ENCODE measurements at regions not wholly inside any gene's neighbourhood (a gene's known extent, or its start where the extent isn't known, plus 50 kb on each side); places are given as distances from the start of the nearest gene placed in this dataset.
"Not testable (repeated sequence)": the region's sequence is repeated elsewhere in the genome, so short reads cannot be mapped to it uniquely, and the experiment has no call there.

- CTCF ChIA-PET; H3K4me1 ChIP-seq (ENCODE audit: control insufficient read depth in 1 of 2, extremely low read depth in 1 of 2, insufficient read depth in 2 of 2, low read length in 2 of 2); H3K4me3 Mint-ChIP-seq; H3K36me3 ChIP-seq (ENCODE audit: control insufficient read depth in 2 of 2, extremely low read depth in 1 of 2, insufficient read depth in 1 of 2, low read length in 1 of 2); H3K27ac Mint-ChIP-seq; H3K27me3 ChIP-seq (replicated peaks in 1 of 2; ENCODE audit: control insufficient read depth in 2 of 2, extremely low read depth in 1 of 2, insufficient read depth in 2 of 2, low read length in 1 of 2); H3K4me1 Mint-ChIP-seq; ATAC-seq (replicated peaks in 1 of 4); H3K36me3 Mint-ChIP-seq; POLR2A ChIA-PET; DNase-seq; H3K4me3 ChIP-seq (ENCODE audit: control insufficient read depth in 1 of 2, extremely low read depth in 1 of 2, low read length in 1 of 2); H3K27ac ChIP-seq (ENCODE audit: low read length); H3K9me3 ChIP-seq; H3K27me3 Mint-ChIP-seq: not testable (repeated sequence)
- WGBS (ENCODE audit: insufficient coverage) = no CpG with 5 or more reads among the region's 4 CpGs
- peaks cover 8 to 32% (median 21%) of the 10 kb centered on the region in 3 donors for H3K9me3 Mint-ChIP-seq
Measured at GRCh38 chr3:75840160-75840559, 54.8 kb upstream of the ZNF717 start.

GRCh38 chr3:75850301-75851008 lies 65.1 kb upstream of the ZNF717 start:
- H3K9me3 ChIP-seq; H3K4me3 ChIP-seq (ENCODE audit: control insufficient read depth in 1 of 2, extremely low read depth in 1 of 2, low read length in 1 of 2); H3K4me3 Mint-ChIP-seq; H3K27ac ChIP-seq (ENCODE audit: low read length); H3K4me1 ChIP-seq (ENCODE audit: control insufficient read depth in 1 of 2, extremely low read depth in 1 of 2, insufficient read depth in 2 of 2, low read length in 2 of 2); CTCF ChIA-PET; H3K27me3 ChIP-seq (replicated peaks in 1 of 2; ENCODE audit: control insufficient read depth in 2 of 2, extremely low read depth in 1 of 2, insufficient read depth in 2 of 2, low read length in 1 of 2); H3K27ac Mint-ChIP-seq; ATAC-seq (replicated peaks in 1 of 4); POLR2A ChIA-PET; DNase-seq; H3K4me1 Mint-ChIP-seq; H3K36me3 Mint-ChIP-seq; H3K27me3 Mint-ChIP-seq; H3K36me3 ChIP-seq (ENCODE audit: control insufficient read depth in 2 of 2, extremely low read depth in 1 of 2, insufficient read depth in 1 of 2, low read length in 1 of 2): not testable (repeated sequence)
- peaks cover 7 to 25% (median 9%) of the 10 kb centered on the region in 3 donors for H3K9me3 Mint-ChIP-seq
- WGBS (ENCODE audit: insufficient coverage) = 62% methylated on average over 9 of the region's 22 CpGs

GRCh38 chr3:75863130-75863529 lies 77.8 kb upstream of the ZNF717 start:
- CTCF ChIA-PET = no interaction called here
- H3K27ac ChIP-seq (ENCODE audit: low read length) = no peak overlapping the region
- Mint-ChIP-seq H3K27me3 (no peaks in the 10 kb centered on the region), H3K4me3 (no peak overlapping the region), H3K9me3 (peaks cover 14 to 25% (median 23%) of the 10 kb centered on the region in 3 donors), H3K27ac (no peak overlapping the region), H3K4me1 (no peaks in the 10 kb centered on the region), H3K36me3 (no peaks in the 10 kb centered on the region)
- 100% methylated on average over 1 of the region's 1 CpG for WGBS (ENCODE audit: insufficient coverage)
- DNase-seq (no peak), ATAC-seq (replicated peaks in 1 of 4) (no peak)
- no peaks in the 10 kb centered on the region for H3K27me3 ChIP-seq (replicated peaks in 1 of 2; ENCODE audit: control insufficient read depth in 2 of 2, extremely low read depth in 1 of 2, insufficient read depth in 2 of 2, low read length in 1 of 2)
- no peaks in the 10 kb centered on the region for H3K4me1 ChIP-seq (ENCODE audit: control insufficient read depth in 1 of 2, extremely low read depth in 1 of 2, insufficient read depth in 2 of 2, low read length in 2 of 2)
- POLR2A ChIA-PET = no interaction called here
- H3K9me3 ChIP-seq = no peaks in the 10 kb centered on the region
- no peaks in the 10 kb centered on the region for H3K36me3 ChIP-seq (ENCODE audit: control insufficient read depth in 2 of 2, extremely low read depth in 1 of 2, insufficient read depth in 1 of 2, low read length in 1 of 2)
- no peak overlapping the region for H3K4me3 ChIP-seq (ENCODE audit: control insufficient read depth in 1 of 2, extremely low read depth in 1 of 2, low read length in 1 of 2)

- no peak for ATAC-seq (replicated peaks in 1 of 4)
- ChIA-PET CTCF (no interaction called here), POLR2A (no interaction called here)
- H3K9me3 Mint-ChIP-seq = peaks cover 8 to 22% (median 17%) of the 10 kb centered on the region in 3 donors
- Histone ChIP-seq H3K4me3 (ENCODE audit: control insufficient read depth in 1 of 2, extremely low read depth in 1 of 2, low read length in 1 of 2) (no peak overlapping the region), H3K4me1 (ENCODE audit: control insufficient read depth in 1 of 2, extremely low read depth in 1 of 2, insufficient read depth in 2 of 2, low read length in 2 of 2) (no peaks in the 10 kb centered on the region), H3K36me3 (ENCODE audit: control insufficient read depth in 2 of 2, extremely low read depth in 1 of 2, insufficient read depth in 1 of 2, low read length in 1 of 2) (no peaks in the 10 kb centered on the region), H3K9me3 (no peaks in the 10 kb centered on the region), H3K27me3 (replicated peaks in 1 of 2; ENCODE audit: control insufficient read depth in 2 of 2, extremely low read depth in 1 of 2, insufficient read depth in 2 of 2, low read length in 1 of 2) (no peaks in the 10 kb centered on the region), H3K27ac (ENCODE audit: low read length) (no peak overlapping the region)
- no CpG with 5 or more reads among the region's 2 CpGs for WGBS (ENCODE audit: insufficient coverage)
- no peaks in the 10 kb centered on the region for H3K27me3 Mint-ChIP-seq
- H3K36me3 Mint-ChIP-seq = no peaks in the 10 kb centered on the region
- H3K27ac Mint-ChIP-seq = no peak overlapping the region
- H3K4me3 Mint-ChIP-seq = no peak overlapping the region
- no peaks in the 10 kb centered on the region for H3K4me1 Mint-ChIP-seq
- DNase-seq = no peak
Measured at GRCh38 chr3:75863878-75864277, 78.5 kb upstream of the ZNF717 start.

- 70% methylated on average over 5 of the region's 5 CpGs for WGBS (ENCODE audit: insufficient coverage)
- CTCF ChIA-PET; ATAC-seq (replicated peaks in 1 of 4); H3K4me3 ChIP-seq (ENCODE audit: control insufficient read depth in 1 of 2, extremely low read depth in 1 of 2, low read length in 1 of 2); H3K27me3 Mint-ChIP-seq; H3K27me3 ChIP-seq (replicated peaks in 1 of 2; ENCODE audit: control insufficient read depth in 2 of 2, extremely low read depth in 1 of 2, insufficient read depth in 2 of 2, low read length in 1 of 2); DNase-seq; H3K9me3 ChIP-seq; H3K27ac ChIP-seq (ENCODE audit: low read length); H3K4me1 ChIP-seq (ENCODE audit: control insufficient read depth in 1 of 2, extremely low read depth in 1 of 2, insufficient read depth in 2 of 2, low read length in 2 of 2); H3K4me1 Mint-ChIP-seq; H3K36me3 ChIP-seq (ENCODE audit: control insufficient read depth in 2 of 2, extremely low read depth in 1 of 2, insufficient read depth in 1 of 2, low read length in 1 of 2); H3K4me3 Mint-ChIP-seq; POLR2A ChIA-PET; H3K27ac Mint-ChIP-seq; H3K36me3 Mint-ChIP-seq: not testable (repeated sequence)
- H3K9me3 Mint-ChIP-seq = peaks cover 9 to 32% (median 24%) of the 10 kb centered on the region in 3 donors
Measured at GRCh38 chr3:75883719-75884118, 98.4 kb upstream of the ZNF717 start.

- peaks cover 12 to 29% (median 27%) of the 10 kb centered on the region in 3 donors for H3K9me3 Mint-ChIP-seq
- no CpG with 5 or more reads among the region's 2 CpGs for WGBS (ENCODE audit: insufficient coverage)
- no peak for ATAC-seq (replicated peaks in 1 of 4)
- H3K36me3 Mint-ChIP-seq = no peaks in the 10 kb centered on the region
- ChIA-PET CTCF (no interaction called here), POLR2A (no interaction called here)
- no peaks in the 10 kb centered on the region for H3K27me3 ChIP-seq (replicated peaks in 1 of 2; ENCODE audit: control insufficient read depth in 2 of 2, extremely low read depth in 1 of 2, insufficient read depth in 2 of 2, low read length in 1 of 2)
- H3K27ac ChIP-seq (ENCODE audit: low read length) = no peak overlapping the region
- no peaks in the 10 kb centered on the region for H3K4me1 Mint-ChIP-seq
- H3K36me3 ChIP-seq (ENCODE audit: control insufficient read depth in 2 of 2, extremely low read depth in 1 of 2, insufficient read depth in 1 of 2, low read length in 1 of 2) = no peaks in the 10 kb centered on the region
- no peak overlapping the region for H3K4me3 ChIP-seq (ENCODE audit: control insufficient read depth in 1 of 2, extremely low read depth in 1 of 2, low read length in 1 of 2)
- no peak for DNase-seq
- no peaks in the 10 kb centered on the region for H3K9me3 ChIP-seq
- no peaks in the 10 kb centered on the region for H3K4me1 ChIP-seq (ENCODE audit: control insufficient read depth in 1 of 2, extremely low read depth in 1 of 2, insufficient read depth in 2 of 2, low read length in 2 of 2)
- no peaks in the 10 kb centered on the region for H3K27me3 Mint-ChIP-seq
- H3K4me3 Mint-ChIP-seq = no peak overlapping the region
- H3K27ac Mint-ChIP-seq = no peak overlapping the region
Measured at GRCh38 chr3:75886971-75887526, 101.7 kb upstream of the ZNF717 start.

GRCh38 chr3:75894234-75894633 lies 108.9 kb upstream of the ZNF717 start:
- Mint-ChIP-seq H3K36me3 (no peaks in the 10 kb centered on the region), H3K27ac (no peak overlapping the region), H3K4me1 (no peaks in the 10 kb centered on the region), H3K4me3 (no peak overlapping the region), H3K27me3 (no peaks in the 10 kb centered on the region), H3K9me3 (peaks cover 5 to 15% (median 10%) of the 10 kb centered on the region in 3 donors)
- Histone ChIP-seq H3K9me3 (no peaks in the 10 kb centered on the region), H3K36me3 (ENCODE audit: control insufficient read depth in 2 of 2, extremely low read depth in 1 of 2, insufficient read depth in 1 of 2, low read length in 1 of 2) (no peaks in the 10 kb centered on the region), H3K27me3 (replicated peaks in 1 of 2; ENCODE audit: control insufficient read depth in 2 of 2, extremely low read depth in 1 of 2, insufficient read depth in 2 of 2, low read length in 1 of 2) (no peaks in the 10 kb centered on the region), H3K4me3 (ENCODE audit: control insufficient read depth in 1 of 2, extremely low read depth in 1 of 2, low read length in 1 of 2) (no peak overlapping the region), H3K4me1 (ENCODE audit: control insufficient read depth in 1 of 2, extremely low read depth in 1 of 2, insufficient read depth in 2 of 2, low read length in 2 of 2) (no peaks in the 10 kb centered on the region), H3K27ac (ENCODE audit: low read length) (no peak overlapping the region)
- POLR2A ChIA-PET = no interaction called here
- CTCF ChIA-PET = no interaction called here
- DNase-seq (no peak), ATAC-seq (replicated peaks in 1 of 4) (no peak)
- WGBS (ENCODE audit: insufficient coverage) = no CpG with 5 or more reads among the region's 1 CpG
